GM12878 (cell line): ENCODE measurements at regions not wholly inside any gene's neighbourhood (a gene's known extent, or its start where the extent isn't known, plus 50 kb on each side); places are given as distances from the start of the nearest gene placed in this dataset.

Experiments used
- ATAC-seq: fragments of 200-7000 bp; cut with Tn5 transposase; 3 replicates; pipeline ENCODE4 v1.9.1; 2020; ENCODE audit warnings: mild to moderate bottlenecking, moderate library complexity
- BruUV-seq: library from RNA; stranded (reverse); fragments of 400-500 nt; replicated peaks from 2 replicates; lab custom pipeline; 2021; lab: Mats Ljungman, UMichigan
- CTCF ChIA-PET: fragments of 300-600 bp; sonication (Branson Sonifier 250); formaldehyde crosslinking; extraction: SDS; loops from one replicate; lab custom pipeline; 2021; ENCODE audit warnings: inconsistent platforms; lab: Yijun Ruan, JAX
- POLR2A ChIA-PET: fragments of 350-600 bp; formaldehyde crosslinking; extraction: SDS; loops from one replicate; lab custom pipeline; 2021; ENCODE audit warnings: inconsistent platforms; lab: Charles Lee
- RAD21 ChIA-PET: fragments of 300-600 bp; sonication (Branson Sonifier 250); formaldehyde crosslinking; loops from one replicate; lab custom pipeline; 2023; ENCODE audit warnings: antibody characterized with exemption; ENCODE audit not compliant: unreplicated experiment; lab: Charles Lee
- SMC1A ChIA-PET: fragments of 300-600 bp; sonication (Branson Sonifier 250); formaldehyde crosslinking; loops from one replicate; lab custom pipeline; 2023; ENCODE audit not compliant: unreplicated experiment, uncharacterized antibody; lab: Charles Lee
- DNase-seq: peaks from one replicate; pipeline ENCODE4 v3.0.0-alpha.2; 2011; ENCODE audit warnings: low read depth, low spot score
- FAIRE-seq: peaks from 3 replicates; lab custom pipeline; 2011; peaks lifted over from hg19 to GRCh38; lab: Jason Lieb, UNC
- H2AFZ ChIP-seq: 2 replicates; pipeline ENCODE4 v1.6.0; 2011; ENCODE audit warnings: low read depth, low read length, control low read depth; ENCODE audit not compliant: control insufficient read depth
- H3K27ac ChIP-seq: 2 replicates; pipeline ENCODE4 v1.5.1; 2011; ENCODE audit warnings: control low read depth; ENCODE audit not compliant: control insufficient read depth, insufficient read depth
- H3K27me3 ChIP-seq, 2 experiments: replicated peaks in 1 of 2; 2 replicates each; pipeline versions ENCODE4 v1.6.0 to v1.6.1; 2011; ENCODE audit warnings: low read length in 1 of 2; ENCODE audit not compliant: control insufficient read depth in 2 of 2, insufficient read depth in 2 of 2
- H3K36me3 ChIP-seq, 2 experiments: 2 replicates each; pipeline ENCODE4 v1.5.1; 2011; ENCODE audit warnings: low read length in 1 of 2; ENCODE audit not compliant: control insufficient read depth in 2 of 2, insufficient read depth in 2 of 2
- H3K4me1 ChIP-seq: 2 replicates; pipeline ENCODE4 v1.6.1; 2011; ENCODE audit warnings: mild to moderate bottlenecking, low read length, moderate library complexity, mixed read lengths; ENCODE audit not compliant: control insufficient read depth, insufficient read depth
- H3K4me2 ChIP-seq: 2 replicates; pipeline ENCODE4 v1.6.0; 2011; ENCODE audit warnings: control low read depth; ENCODE audit not compliant: control insufficient read depth, insufficient read depth
- H3K4me3 ChIP-seq: fragments of 200-600 bp; sonication (generic); 2 replicates; pipeline ENCODE4 v1.5.1; 2016
- H3K79me2 ChIP-seq: 2 replicates; pipeline ENCODE4 v1.6.0; 2011; ENCODE audit warnings: low read length; ENCODE audit not compliant: control insufficient read depth, insufficient read depth
- H3K9ac ChIP-seq: 2 replicates; pipeline ENCODE4 v1.8.0; 2011; ENCODE audit warnings: low read length, control low read depth, mixed read lengths; ENCODE audit not compliant: control insufficient read depth, insufficient read depth
- H3K9me3 ChIP-seq: replicated peaks from 3 replicates; pipeline ENCODE4 v1.5.1; 2011; ENCODE audit warnings: mild to moderate bottlenecking, low read length; ENCODE audit not compliant: control insufficient read depth, insufficient read depth
- H4K20me1 ChIP-seq: 2 replicates; pipeline ENCODE4 v1.6.0; 2011; ENCODE audit not compliant: control insufficient read depth, insufficient read depth
- BCL11A ChIP-seq: IDR thresholded peaks from 2 replicates; pipeline ENCODE4 v1.6.1; 2011; ENCODE audit warnings: low read depth, low read length
- ETV6 ChIP-seq, 2 experiments: fragments of 450-650 bp in 1 of 2; IDR thresholded peaks in 1 of 2; conservative IDR thresholded peaks in 1 of 2; 2 replicates each; pipeline ENCODE4 v1.6.1; 2014; ENCODE audit warnings: antibody characterized with exemption in 1 of 2, borderline replicate concordance in 1 of 2, low read depth in 1 of 2, mild to moderate bottlenecking in 1 of 2, moderate library complexity in 1 of 2
- FOXM1 ChIP-seq: IDR thresholded peaks from 2 replicates; pipeline ENCODE4 v1.6.1; 2012; ENCODE audit warnings: low read depth, mild to moderate bottlenecking, inconsistent platforms, low read length, moderate library complexity
- HCFC1 ChIP-seq: fragments of 150-350 bp; IDR thresholded peaks from 2 replicates; pipeline ENCODE4 v1.6.1; 2014; ENCODE audit warnings: low read length
- HDAC2 ChIP-seq: fragments of 200-600 bp; sonication (generic); IDR thresholded peaks from 2 replicates; pipeline ENCODE4 v1.6.1; 2017
- HDAC6 ChIP-seq: fragments of 200-600 bp; sonication (generic); IDR thresholded peaks from one replicate; pipeline ENCODE4 v1.8.0; 2017; ENCODE audit warnings: antibody characterized with exemption; ENCODE audit not compliant: unreplicated experiment
- MYB ChIP-seq: fragments of 150-350 bp; IDR thresholded peaks from 2 replicates; pipeline ENCODE4 v1.6.1; 2014; ENCODE audit warnings: mild to moderate bottlenecking, low read depth, low read length, borderline replicate concordance
- NFIC ChIP-seq: IDR thresholded peaks from 2 replicates; pipeline ENCODE4 v1.6.1; 2012; ENCODE audit warnings: low read depth, mild to moderate bottlenecking, inconsistent platforms, low read length, moderate library complexity
- PAX5 ChIP-seq: IDR thresholded peaks from 2 replicates; pipeline ENCODE4 v1.6.1; 2011; ENCODE audit warnings: low read depth, low read length, borderline replicate concordance
- POU2F2 ChIP-seq: IDR thresholded peaks from 3 replicates; pipeline ENCODE4 v1.6.1; 2011; ENCODE audit warnings: low read depth, mild to moderate bottlenecking, low read length, borderline replicate concordance
- RAD51 ChIP-seq: fragments of 450-650 bp; IDR thresholded peaks from 2 replicates; pipeline ENCODE4 v1.6.1; 2016; ENCODE audit warnings: moderate library complexity, mild to moderate bottlenecking, inconsistent platforms
- SMAD5 ChIP-seq: IDR thresholded peaks from 2 replicates; pipeline ENCODE4 v1.6.1; 2016; ENCODE audit warnings: antibody characterized with exemption, low read depth
- ZBED1 ChIP-seq: IDR thresholded peaks from 2 replicates; pipeline ENCODE4 v1.6.1; 2016; ENCODE audit warnings: borderline replicate concordance
- WGBS: methylation state at CpG from one replicate; pipeline ENCODE4 v1.1.6; 2016; ENCODE audit warnings: low lambda C conversion rate; ENCODE audit not compliant: insufficient replicate concordance, insufficient coverage; ENCODE audit errors: missing lambda C conversion rate; 5-methylcytosine and 5-hydroxymethylcytosine counted together
- in situ Hi-C: fragments of 300-500 bp; cut with MboI; formaldehyde crosslinking; loops from 9 replicates; pipeline ENCODE4 v1.14.3; 2018; ENCODE audit warnings: mixed read lengths
- intact Hi-C: fragments of 100-400 bp; cut with micrococcal nuclease; formaldehyde crosslinking; loops from one replicate; pipeline ENCODE4 v1.14.2; 2022; ENCODE audit not compliant: unreplicated experiment
- TF ChIP-seq, protein P1 (sequence below): fragments of 450-650 bp; IDR thresholded peaks from 2 replicates; pipeline ENCODE4 v1.6.1; 2017; ENCODE audit warnings: antibody characterized with exemption, mild to moderate bottlenecking, moderate library complexity
- TF ChIP-seq, protein P2 (sequence below): fragments of 450-650 bp; IDR thresholded peaks from 2 replicates; pipeline ENCODE4 v1.6.1; 2014; ENCODE audit warnings: mild to moderate bottlenecking
- TF ChIP-seq, protein P3 (sequence below): IDR thresholded peaks from 2 replicates; pipeline ENCODE4 v1.6.1; 2011; ENCODE audit warnings: low read depth, low read length, improper control_type of control experiment, borderline replicate concordance

DNA sequence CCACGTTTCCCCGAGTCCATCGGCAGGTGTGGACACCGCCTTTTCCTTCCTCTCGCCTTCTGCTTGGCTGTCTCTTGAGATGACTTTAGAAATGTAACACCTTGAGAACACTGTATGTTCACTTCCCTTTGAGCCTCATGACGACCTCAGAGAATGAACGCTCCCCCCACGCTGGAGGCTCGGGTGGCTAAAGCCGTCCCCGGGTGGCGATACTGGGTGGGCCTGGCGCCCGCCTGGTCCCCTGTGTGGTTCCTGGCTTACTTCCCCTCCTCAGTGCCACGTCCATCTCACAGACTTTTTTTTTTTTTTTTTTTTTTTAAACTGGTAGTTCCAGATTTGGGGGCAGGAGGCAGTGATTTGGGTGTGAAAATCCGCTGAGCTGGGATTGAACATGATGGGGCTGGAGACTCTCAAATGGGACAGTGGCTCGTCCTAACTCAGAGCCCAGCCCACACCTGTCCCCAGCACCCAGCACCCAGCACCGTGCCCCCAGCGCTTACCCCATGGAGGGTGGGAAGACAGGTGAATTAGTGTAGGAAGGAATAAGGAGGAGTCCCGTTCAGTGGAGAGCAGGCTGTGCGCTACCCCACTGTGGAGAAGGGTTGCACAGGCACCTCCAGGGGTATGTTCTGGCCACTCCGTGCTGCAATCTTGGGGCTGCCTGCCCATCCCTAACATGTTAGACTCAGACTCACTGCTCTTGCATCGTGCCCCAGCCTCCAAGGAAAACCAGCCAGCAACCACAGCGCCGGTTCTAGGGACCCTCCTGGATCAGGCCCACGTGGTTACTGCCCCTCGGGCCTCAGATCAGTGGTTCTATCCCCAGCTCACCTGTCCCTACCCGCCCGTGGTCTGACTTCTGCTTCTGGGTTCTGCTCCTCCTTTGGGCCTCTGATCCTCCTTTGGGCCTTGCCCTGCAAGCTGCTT lies 174.0 kb downstream of the ASB1 start:
- ATAC-seq (no peak), FAIRE-seq (no peak), DNase-seq (no peak)
- ChIA-PET SMC1A (no interaction called here), POLR2A (no interaction called here), CTCF (no interaction called here), RAD21 (no interaction called here)
- H3K27me3 ChIP-seq, result no peaks in the 10 kb centered on the region; a peak in 1 of 4 replicates
- BruUV-seq, result no TSS peak
- no peak overlapping the region for H3K27ac ChIP-seq
- no peaks in the 10 kb centered on the region for H3K4me1 ChIP-seq
- no peak overlapping the region for H2AFZ ChIP-seq
- H3K9me3 ChIP-seq, result no peaks in the 10 kb centered on the region; the same call in 2 of the 3 replicates
- H3K4me2 ChIP-seq, result no peak overlapping the region
- in situ Hi-C loops (no loop called here), intact Hi-C loops (no loop called here)
- no peaks in the 10 kb centered on the region for H3K36me3 ChIP-seq
- no peak overlapping the region for H3K9ac ChIP-seq
- H3K79me2 ChIP-seq, result no peaks in the 10 kb centered on the region
- H4K20me1 ChIP-seq, result no peaks in the 10 kb centered on the region
- 55% methylated on average over 26 of the region's 29 CpGs for WGBS
- TF ChIP-seq, protein P1, sequence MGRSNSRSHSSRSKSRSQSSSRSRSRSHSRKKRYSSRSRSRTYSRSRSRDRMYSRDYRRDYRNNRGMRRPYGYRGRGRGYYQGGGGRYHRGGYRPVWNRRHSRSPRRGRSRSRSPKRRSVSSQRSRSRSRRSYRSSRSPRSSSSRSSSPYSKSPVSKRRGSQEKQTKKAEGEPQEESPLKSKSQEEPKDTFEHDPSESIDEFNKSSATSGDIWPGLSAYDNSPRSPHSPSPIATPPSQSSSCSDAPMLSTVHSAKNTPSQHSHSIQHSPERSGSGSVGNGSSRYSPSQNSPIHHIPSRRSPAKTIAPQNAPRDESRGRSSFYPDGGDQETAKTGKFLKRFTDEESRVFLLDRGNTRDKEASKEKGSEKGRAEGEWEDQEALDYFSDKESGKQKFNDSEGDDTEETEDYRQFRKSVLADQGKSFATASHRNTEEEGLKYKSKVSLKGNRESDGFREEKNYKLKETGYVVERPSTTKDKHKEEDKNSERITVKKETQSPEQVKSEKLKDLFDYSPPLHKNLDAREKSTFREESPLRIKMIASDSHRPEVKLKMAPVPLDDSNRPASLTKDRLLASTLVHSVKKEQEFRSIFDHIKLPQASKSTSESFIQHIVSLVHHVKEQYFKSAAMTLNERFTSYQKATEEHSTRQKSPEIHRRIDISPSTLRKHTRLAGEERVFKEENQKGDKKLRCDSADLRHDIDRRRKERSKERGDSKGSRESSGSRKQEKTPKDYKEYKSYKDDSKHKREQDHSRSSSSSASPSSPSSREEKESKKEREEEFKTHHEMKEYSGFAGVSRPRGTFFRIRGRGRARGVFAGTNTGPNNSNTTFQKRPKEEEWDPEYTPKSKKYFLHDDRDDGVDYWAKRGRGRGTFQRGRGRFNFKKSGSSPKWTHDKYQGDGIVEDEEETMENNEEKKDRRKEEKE, result no peak
- TF ChIP-seq MYB (no peak), BCL11A (no peak), HDAC6 (no peak), FOXM1 (no peak), HCFC1 (no peak), ZBED1 (no peak), HDAC2 (no peak), NFIC (no peak), ETV6 (conservative IDR thresholded peaks at IDR 0.05 in 1 of 2, IDR thresholded peaks at IDR 0.05 in 1 of 2; ENCODE audit: borderline replicate concordance in 1 of 2, low read depth in 1 of 2) (no peak), RAD51 (no peak), SMAD5 (no peak), POU2F2 (no peak), PAX5 (no peak)
- TF ChIP-seq, protein P2, sequence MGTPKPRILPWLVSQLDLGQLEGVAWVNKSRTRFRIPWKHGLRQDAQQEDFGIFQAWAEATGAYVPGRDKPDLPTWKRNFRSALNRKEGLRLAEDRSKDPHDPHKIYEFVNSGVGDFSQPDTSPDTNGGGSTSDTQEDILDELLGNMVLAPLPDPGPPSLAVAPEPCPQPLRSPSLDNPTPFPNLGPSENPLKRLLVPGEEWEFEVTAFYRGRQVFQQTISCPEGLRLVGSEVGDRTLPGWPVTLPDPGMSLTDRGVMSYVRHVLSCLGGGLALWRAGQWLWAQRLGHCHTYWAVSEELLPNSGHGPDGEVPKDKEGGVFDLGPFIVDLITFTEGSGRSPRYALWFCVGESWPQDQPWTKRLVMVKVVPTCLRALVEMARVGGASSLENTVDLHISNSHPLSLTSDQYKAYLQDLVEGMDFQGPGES, result no peak
- TF ChIP-seq, protein P3, sequence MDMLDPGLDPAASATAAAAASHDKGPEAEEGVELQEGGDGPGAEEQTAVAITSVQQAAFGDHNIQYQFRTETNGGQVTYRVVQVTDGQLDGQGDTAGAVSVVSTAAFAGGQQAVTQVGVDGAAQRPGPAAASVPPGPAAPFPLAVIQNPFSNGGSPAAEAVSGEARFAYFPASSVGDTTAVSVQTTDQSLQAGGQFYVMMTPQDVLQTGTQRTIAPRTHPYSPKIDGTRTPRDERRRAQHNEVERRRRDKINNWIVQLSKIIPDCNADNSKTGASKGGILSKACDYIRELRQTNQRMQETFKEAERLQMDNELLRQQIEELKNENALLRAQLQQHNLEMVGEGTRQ, result no peak
- H3K4me3 ChIP-seq, result no peak overlapping the region
